ENCODE measurements at regions not wholly inside any gene's neighbourhood (a gene's known extent, or its start where the extent isn't known, plus 50 kb on each side); places are given as distances from the start of the nearest gene placed in this dataset.

GRCh38 chr12:25025951-25026490 is 77.1 kb upstream of the BCAT1 start:
- intact Hi-C loops (cut with micrococcal nuclease) = loop anchor here (1.0 kb wide), 1 partner anchor 13 kb away; no protein-coding TSS in a partner anchor
- DNase-seq = no peak

More at GRCh38 chr12:25025951-25026490, 77.1 kb upstream of the BCAT1 start:
- Histone ChIP-seq H3K4me2 (replicated peaks; ENCODE audit: low read depth, low read length, poor library complexity, severe bottlenecking) (peak overlapping the region; percentile 34), H3K27me3 (replicated peaks in 1 of 4; ENCODE audit: control extremely low read depth in 1 of 4, control insufficient read depth in 3 of 4, insufficient read depth in 4 of 4, low read length in 3 of 4) (no peaks in the 10 kb centered on the region), H3K9me3 (ENCODE audit: control extremely low read depth in 1 of 3, control insufficient read depth in 2 of 3, insufficient read depth in 1 of 3, low read length in 2 of 3) (no peaks in the 10 kb centered on the region), H3K4me3 (ENCODE audit: control extremely low read depth in 1 of 5, extremely low read depth in 1 of 5, insufficient read depth in 1 of 5, low read depth in 2 of 5, low read length in 4 of 5) (no peak overlapping the region), H3K79me2 (ENCODE audit: control insufficient read depth, insufficient read depth, low read length) (peaks cover 4% of the 10 kb centered on the region), H3K9ac (ENCODE audit: low read length) (no peak overlapping the region), H2AFZ (ENCODE audit: insufficient read depth, low read depth, low read length, poor library complexity, severe bottlenecking) (peak overlapping the region; percentile 54), H3K27ac (ENCODE audit: low read length in 2 of 2) (no peak overlapping the region), H3K4me1 (ENCODE audit: control insufficient read depth in 2 of 2, insufficient read depth in 2 of 2, low read length in 2 of 2) (peaks cover 43 to 44% of the 10 kb centered on the region in 2 donors), H4K20me1 (ENCODE audit: control insufficient read depth, insufficient read depth, low read length, poor library complexity, severe bottlenecking) (no peaks in the 10 kb centered on the region), H3K36me3 (replicated peaks in 1 of 2; ENCODE audit: control extremely low read depth in 1 of 2, control insufficient read depth in 1 of 2, extremely low read depth in 1 of 2, insufficient read depth in 2 of 2, low read length in 1 of 2) (no peaks in the 10 kb centered on the region)
- WGBS (ENCODE audit: insufficient coverage) = 95% methylated on average over 1 of the region's 1 CpG
- no peaks in the 10 kb centered on the region for H3K27me3 Mint-ChIP-seq
- TF ChIP-seq CTCF (IDR thresholded peaks at IDR 0.05) (no peak), EZH2 (IDR thresholded peaks at IDR 0.05; ENCODE audit: borderline replicate concordance, insufficient read depth, low read depth, low read length, poor library complexity, severe bottlenecking) (no peak)
- no peak overlapping the region for H3K27ac Mint-ChIP-seq
- ChIA-PET CTCF (interaction anchor here (1.0 to 2.7 kb wide), 7 partner anchors 12 to 104 kb away, joined by 3 to 12 read pairs (median 6); a partner anchor contains a TSS), POLR2A (interaction anchor here (0.8 kb wide), 1 partner anchor 22 kb away, joined by 4 read pairs; no protein-coding TSS in a partner anchor)
- H3K4me1 Mint-ChIP-seq = peaks cover 24% of the 10 kb centered on the region
- no peaks in the 10 kb centered on the region for H3K9me3 Mint-ChIP-seq (ENCODE audit: insufficient read depth)
- H3K4me3 Mint-ChIP-seq = no peak overlapping the region
- ATAC-seq (ENCODE audit: low read depth) = no peak

All from B cell (primary cell).